ENCODE measurements at regions not wholly inside any gene's neighbourhood (a gene's known extent, or its start where the extent isn't known, plus 50 kb on each side); places are given as distances from the start of the nearest gene placed in this dataset.
"Not testable (repeated sequence)": the region's sequence is repeated elsewhere in the genome, so short reads cannot be mapped to it uniquely, and the experiment has no call there.

DNA sequence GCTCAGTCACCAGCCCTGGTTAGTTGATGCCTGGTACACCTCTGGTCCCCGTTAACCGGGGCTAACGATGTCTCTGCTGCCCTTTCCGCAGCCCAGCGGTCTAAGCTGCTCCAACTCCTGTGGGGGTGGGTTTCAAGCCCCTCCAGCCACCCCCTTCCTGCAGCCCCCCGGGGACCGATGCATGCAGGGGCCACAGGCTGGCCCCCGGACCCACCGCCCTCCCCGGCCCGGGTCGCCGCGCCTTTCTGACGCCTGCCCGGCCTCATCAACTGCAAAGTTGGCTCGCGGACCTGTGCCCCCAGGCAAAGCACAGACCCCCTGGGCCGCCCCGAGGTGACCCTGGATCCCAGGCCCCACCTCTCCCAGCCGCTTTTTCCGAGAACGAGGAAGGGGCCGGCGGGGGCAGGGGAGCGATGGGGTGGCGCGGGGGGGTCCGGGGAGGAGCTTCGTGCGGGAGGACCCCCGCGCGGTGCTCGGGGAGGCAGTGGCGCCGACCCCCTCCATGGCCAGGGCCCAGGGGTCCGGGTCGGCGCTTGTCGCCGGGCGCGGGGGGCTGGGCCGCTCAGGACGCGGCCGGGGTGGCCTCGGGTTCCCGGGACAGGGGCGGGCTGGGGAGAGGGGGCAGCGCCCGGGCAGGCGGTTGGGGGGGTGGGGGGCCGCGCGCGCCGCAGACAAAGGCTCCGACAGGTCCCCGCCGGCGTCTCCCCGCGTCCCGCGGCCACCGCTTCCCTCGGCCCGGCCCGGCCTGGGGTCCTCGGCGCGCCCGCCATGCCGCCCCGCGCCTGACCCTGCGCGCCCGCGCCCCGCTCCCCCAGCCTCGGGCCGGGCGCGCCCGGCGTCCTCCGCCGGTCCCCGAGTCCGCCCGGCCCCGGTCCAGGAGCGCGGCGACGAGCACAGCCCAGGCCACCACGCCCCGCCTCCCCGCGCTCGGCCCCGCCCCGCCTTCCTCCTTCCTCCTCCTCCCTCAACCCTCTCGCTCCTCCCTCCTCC lies 183.6 kb downstream of the ZNF479 start:
- not testable (repeated sequence) for TF ChIP-seq CTCF, POLR2A (IDR thresholded peaks at IDR 0.05)
